Uterus (tissue), 3 donors: ENCODE measurements at regions not wholly inside any gene's neighbourhood (a gene's known extent, or its start where the extent isn't known, plus 50 kb on each side); places are given as distances from the start of the nearest gene placed in this dataset.

Experiments used
- DNase-seq, 2 donors: peaks; one replicate each; pipeline ENCODE4 v3.0.0-alpha.2; 2019 to 2020
- H3K27ac ChIP-seq, 2 donors: fragments of 200-600 bp; sonication (generic); 1 replicate in 1 of 2; 2 replicates in 1 of 2; pipeline ENCODE4 v1.5.1; 2016 to 2018
- H3K27me3 ChIP-seq, 2 donors: fragments of 200-600 bp; sonication (generic); one replicate each; pipeline ENCODE4 v1.5.1; 2018 to 2019; ENCODE audit warnings: control low read depth in 1 of 2
- H3K36me3 ChIP-seq, 2 donors: fragments of 200-600 bp; sonication (generic); one replicate each; pipeline ENCODE4 v1.5.1; 2019; ENCODE audit warnings: control low read depth in 1 of 2
- H3K4me1 ChIP-seq, 2 donors: fragments of 200-600 bp; sonication (generic); one replicate each; pipeline ENCODE4 v1.5.1; 2018 to 2019; ENCODE audit warnings: control low read depth in 1 of 2
- H3K4me3 ChIP-seq, 2 donors: fragments of 200-600 bp; sonication (generic); 1 replicate in 1 of 2; 2 replicates in 1 of 2; pipeline ENCODE4 v1.5.1; 2018 to 2019; ENCODE audit warnings: mild to moderate bottlenecking in 1 of 2
- H3K9me3 ChIP-seq, 2 donors: fragments of 200-600 bp; sonication (generic); one replicate each; pipeline ENCODE4 v1.5.1; 2019; ENCODE audit warnings: control low read depth in 1 of 2
- POLR2A ChIP-seq, 2 donors: fragments of 450-650 bp; IDR thresholded peaks; one replicate each; pipeline ENCODE4 v1.6.1; 2016; ENCODE audit warnings: antibody characterized with exemption in 2 of 2, mild to moderate bottlenecking in 1 of 2, moderate library complexity in 1 of 2
- intact Hi-C: fragments of 100-400 bp; cut with DNase I; formaldehyde crosslinking; loops from one replicate; pipeline ENCODE4 v1.15.1; 2023; ENCODE audit warnings: low total_unique reads
- TF ChIP-seq, protein P1 (sequence below), 4 experiments: fragments of 200-600 bp in 2 of 4; fragments of 450-650 bp in 2 of 4; sonication (generic) in 2 of 4; IDR thresholded peaks; one replicate each; pipeline ENCODE4 v1.5.1; 2016 to 2019; ENCODE audit warnings: antibody characterized with exemption in 4 of 4, mild to moderate bottlenecking in 2 of 4, moderate library complexity in 1 of 4
- donor health status: DM: yes; HTN: yes; CAD: no.

DNA sequence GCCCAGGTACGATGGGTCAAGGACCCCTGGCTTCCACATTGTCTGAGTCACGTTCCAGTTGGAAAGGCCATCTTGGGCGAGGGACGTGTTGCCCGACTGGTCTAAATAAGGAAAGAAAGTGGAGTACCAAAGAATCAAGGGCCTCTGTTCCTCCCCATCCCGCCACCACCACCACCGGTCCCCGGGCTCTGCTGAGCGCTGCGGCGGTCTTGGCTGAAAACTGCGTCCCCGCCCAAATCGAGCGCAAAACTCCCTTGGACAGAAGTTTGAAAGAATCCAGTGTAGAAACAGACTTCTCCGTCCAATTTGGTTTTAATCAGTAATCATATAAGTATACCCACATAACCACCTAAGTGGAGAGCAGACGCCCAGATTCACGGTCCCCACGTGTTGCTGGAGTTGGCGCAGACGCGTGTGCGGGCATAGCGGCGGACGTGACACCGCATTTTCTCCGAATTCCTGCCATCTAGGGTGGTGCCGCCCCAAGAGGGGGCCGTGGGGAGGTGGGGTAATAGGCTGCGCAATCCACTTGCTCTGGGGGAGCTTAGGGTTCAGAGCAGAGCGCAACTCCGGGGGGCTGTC is 243.8 kb upstream of the TOPAZ1 start:
- Histone ChIP-seq H3K4me1 (peaks cover 0 to 37% of the 10 kb centered on the region in 2 donors), H3K36me3 (no peaks in the 10 kb centered on the region), H3K4me3 (no peak overlapping the region), H3K9me3 (no peaks in the 10 kb centered on the region), H3K27ac (no peak overlapping the region), H3K27me3 (peaks cover 7 to 66% of the 10 kb centered on the region in 2 donors)
- intact Hi-C loops, result no loop called here
- DNase-seq, result no peak
- TF ChIP-seq POLR2A (IDR thresholded peaks at IDR 0.05), result no peak
- TF ChIP-seq, protein P1, sequence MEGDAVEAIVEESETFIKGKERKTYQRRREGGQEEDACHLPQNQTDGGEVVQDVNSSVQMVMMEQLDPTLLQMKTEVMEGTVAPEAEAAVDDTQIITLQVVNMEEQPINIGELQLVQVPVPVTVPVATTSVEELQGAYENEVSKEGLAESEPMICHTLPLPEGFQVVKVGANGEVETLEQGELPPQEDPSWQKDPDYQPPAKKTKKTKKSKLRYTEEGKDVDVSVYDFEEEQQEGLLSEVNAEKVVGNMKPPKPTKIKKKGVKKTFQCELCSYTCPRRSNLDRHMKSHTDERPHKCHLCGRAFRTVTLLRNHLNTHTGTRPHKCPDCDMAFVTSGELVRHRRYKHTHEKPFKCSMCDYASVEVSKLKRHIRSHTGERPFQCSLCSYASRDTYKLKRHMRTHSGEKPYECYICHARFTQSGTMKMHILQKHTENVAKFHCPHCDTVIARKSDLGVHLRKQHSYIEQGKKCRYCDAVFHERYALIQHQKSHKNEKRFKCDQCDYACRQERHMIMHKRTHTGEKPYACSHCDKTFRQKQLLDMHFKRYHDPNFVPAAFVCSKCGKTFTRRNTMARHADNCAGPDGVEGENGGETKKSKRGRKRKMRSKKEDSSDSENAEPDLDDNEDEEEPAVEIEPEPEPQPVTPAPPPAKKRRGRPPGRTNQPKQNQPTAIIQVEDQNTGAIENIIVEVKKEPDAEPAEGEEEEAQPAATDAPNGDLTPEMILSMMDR (IDR thresholded peaks at IDR 0.05), result no peak

DNA sequence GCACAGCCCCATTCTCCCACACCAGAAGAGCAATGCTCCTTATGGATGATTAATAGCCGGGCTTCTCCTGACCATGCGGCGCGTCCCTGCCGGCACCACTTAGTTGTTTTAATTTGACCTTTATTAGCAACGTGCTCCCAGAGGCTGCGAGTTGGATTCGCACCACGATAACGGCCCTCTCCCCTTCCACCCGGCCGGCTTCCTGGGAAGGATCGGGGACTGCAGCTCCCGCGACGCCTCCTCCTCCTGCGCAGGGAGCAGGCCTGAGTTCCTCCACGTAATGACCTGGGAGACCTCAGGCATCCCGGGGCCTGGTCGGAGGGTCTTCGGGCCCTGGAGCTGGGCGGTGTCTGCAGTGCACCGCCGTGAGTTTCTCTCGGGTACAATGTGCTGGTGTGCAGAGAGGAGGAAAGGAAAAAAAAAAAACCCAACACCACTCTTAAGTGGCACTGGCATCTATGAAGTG is 243.3 kb upstream of the TOPAZ1 start:
- intact Hi-C loops, result no loop called here
- DNase-seq, result no peak
- Histone ChIP-seq H3K36me3 (no peaks in the 10 kb centered on the region), H3K4me3 (no peak overlapping the region), H3K9me3 (no peaks in the 10 kb centered on the region), H3K4me1 (peaks cover 0 to 37% of the 10 kb centered on the region in 2 donors), H3K27ac (no peak overlapping the region), H3K27me3 (peaks cover 7 to 61% of the 10 kb centered on the region in 2 donors)
- no peak for TF ChIP-seq POLR2A (IDR thresholded peaks at IDR 0.05)

DNA sequence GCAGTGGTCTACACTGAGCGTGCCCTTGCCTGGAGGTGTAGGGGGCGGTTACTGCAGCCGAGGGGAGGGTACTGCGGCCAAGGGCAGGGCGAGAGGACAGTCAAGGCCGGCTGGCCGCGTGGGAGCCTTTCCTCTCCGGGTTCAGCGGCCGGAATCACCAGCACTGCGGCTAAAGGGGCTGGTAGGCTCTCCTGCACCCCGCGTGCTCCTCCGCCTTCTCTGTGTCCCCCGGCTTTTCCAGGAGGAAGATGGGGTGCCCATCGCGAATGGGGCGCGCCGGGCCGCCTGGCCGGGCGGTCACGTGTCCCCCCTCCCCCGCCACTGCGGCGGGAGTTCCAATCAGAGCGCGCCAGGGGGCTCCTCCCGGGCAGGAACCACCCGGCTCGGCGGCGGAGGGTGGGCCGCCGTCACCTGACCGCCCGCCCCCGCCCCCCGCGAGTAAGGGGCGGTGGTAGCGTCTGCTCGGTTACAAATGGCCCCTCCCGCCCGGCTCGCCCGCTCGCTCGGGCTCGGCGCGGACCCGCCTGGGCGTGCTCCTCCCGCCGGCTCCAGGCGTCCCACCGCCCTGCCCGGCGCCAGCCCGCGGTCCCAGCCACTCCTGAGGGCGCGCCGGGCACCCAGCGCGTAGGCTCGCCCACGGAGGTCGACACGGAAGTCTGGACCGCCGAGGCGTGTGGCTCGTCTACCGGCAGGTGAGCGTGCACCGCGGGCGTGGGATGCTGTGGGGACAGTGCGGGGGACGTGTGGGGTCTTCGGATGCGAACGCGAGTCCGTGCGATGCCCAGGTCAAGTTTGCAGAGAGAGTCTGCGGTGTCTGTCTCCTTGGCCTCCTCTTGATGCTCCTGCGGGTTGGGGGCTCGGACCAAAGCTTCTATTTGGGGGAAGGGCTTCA is 242.6 kb upstream of the TOPAZ1 start:
- TF ChIP-seq, protein P1 (IDR thresholded peaks at IDR 0.05), result no peak
- TF ChIP-seq POLR2A (IDR thresholded peaks at IDR 0.05), result no peak
- Histone ChIP-seq H3K27ac (no peak overlapping the region), H3K36me3 (no peaks in the 10 kb centered on the region), H3K4me3 (peak overlapping the region in 1 of 2 donors; percentile 24), H3K9me3 (no peaks in the 10 kb centered on the region), H3K4me1 (peaks cover 0 to 37% of the 10 kb centered on the region in 2 donors), H3K27me3 (peaks cover 7 to 54% of the 10 kb centered on the region in 2 donors)
- no peak for DNase-seq
- intact Hi-C loops, result no loop called here

DNA sequence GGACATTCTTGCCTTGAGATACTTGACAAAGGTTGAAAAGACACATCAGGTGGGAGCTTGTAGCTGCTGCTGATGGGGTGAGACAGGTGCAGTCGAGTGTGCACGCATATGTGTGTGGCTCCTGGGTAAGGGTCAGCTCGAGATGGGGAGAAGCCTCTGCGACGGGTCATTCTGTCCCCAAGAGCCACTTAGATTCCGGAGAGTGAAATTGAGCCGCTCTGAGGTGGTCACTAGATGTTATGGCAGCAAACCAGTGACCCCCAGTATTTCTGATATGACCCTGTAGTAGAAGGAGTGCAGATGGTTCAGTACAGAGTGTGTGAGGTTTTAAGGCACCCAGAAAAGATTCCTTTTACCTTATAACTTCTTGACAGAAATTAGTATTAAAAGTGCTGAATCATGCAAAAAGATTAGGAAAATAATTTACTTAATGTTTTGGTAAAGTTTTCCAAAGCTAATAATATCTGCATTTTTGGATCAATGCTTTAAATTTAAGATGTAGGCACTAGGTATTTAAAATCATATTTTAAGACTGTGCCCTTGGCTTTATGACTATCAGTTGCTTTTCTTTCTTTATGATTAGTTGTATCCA is 241.9 kb upstream of the TOPAZ1 start:
- DNase-seq, result no peak
- TF ChIP-seq POLR2A (IDR thresholded peaks at IDR 0.05), result no peak
- TF ChIP-seq, protein P1 (IDR thresholded peaks at IDR 0.05), result no peak
- H3K27ac ChIP-seq, result no peak overlapping the region
- H3K4me3 ChIP-seq, result no peak overlapping the region
- peaks cover 7 to 48% of the 10 kb centered on the region in 2 donors for H3K27me3 ChIP-seq
- H3K4me1 ChIP-seq, result peaks cover 0 to 35% of the 10 kb centered on the region in 2 donors
- no peaks in the 10 kb centered on the region for H3K36me3 ChIP-seq
- H3K9me3 ChIP-seq, result no peaks in the 10 kb centered on the region
- intact Hi-C loops, result no loop called here

DNA sequence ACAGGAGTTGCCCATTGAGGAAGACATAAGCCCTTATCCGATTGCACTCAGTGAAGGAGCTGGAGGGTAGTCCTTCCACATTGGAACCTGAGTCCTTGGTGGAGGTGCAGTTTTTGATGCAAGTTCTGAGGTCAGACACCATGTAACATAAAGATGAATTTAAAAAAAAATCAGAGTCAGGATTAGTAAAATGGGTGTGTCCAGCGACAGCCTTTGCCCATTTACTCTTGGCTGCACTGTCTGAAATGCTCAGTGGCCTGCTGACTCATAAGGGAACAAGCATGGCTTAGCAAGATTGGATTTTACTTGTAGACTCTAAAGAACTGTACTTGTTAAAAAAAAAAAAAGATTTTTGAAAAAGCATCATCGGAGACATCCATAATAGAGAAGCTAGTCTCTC is 241.1 kb upstream of the TOPAZ1 start:
- no peak for DNase-seq
- Histone ChIP-seq H3K4me3 (no peak overlapping the region), H3K9me3 (no peaks in the 10 kb centered on the region), H3K4me1 (peaks cover 0 to 27% of the 10 kb centered on the region in 2 donors), H3K27ac (no peak overlapping the region), H3K36me3 (no peaks in the 10 kb centered on the region), H3K27me3 (peaks cover 4 to 42% of the 10 kb centered on the region in 2 donors)
- TF ChIP-seq POLR2A (IDR thresholded peaks at IDR 0.05), result no peak
- TF ChIP-seq, protein P1 (IDR thresholded peaks at IDR 0.05), result no peak
- intact Hi-C loops, result no loop called here
